ENCODE measurements at regions not wholly inside any gene's neighbourhood (a gene's known extent, or its start where the extent isn't known, plus 50 kb on each side); places are given as distances from the start of the nearest gene placed in this dataset.
A peak's percentile ranks its signal among the peaks of the same experiment; 100 is the strongest.

DNA sequence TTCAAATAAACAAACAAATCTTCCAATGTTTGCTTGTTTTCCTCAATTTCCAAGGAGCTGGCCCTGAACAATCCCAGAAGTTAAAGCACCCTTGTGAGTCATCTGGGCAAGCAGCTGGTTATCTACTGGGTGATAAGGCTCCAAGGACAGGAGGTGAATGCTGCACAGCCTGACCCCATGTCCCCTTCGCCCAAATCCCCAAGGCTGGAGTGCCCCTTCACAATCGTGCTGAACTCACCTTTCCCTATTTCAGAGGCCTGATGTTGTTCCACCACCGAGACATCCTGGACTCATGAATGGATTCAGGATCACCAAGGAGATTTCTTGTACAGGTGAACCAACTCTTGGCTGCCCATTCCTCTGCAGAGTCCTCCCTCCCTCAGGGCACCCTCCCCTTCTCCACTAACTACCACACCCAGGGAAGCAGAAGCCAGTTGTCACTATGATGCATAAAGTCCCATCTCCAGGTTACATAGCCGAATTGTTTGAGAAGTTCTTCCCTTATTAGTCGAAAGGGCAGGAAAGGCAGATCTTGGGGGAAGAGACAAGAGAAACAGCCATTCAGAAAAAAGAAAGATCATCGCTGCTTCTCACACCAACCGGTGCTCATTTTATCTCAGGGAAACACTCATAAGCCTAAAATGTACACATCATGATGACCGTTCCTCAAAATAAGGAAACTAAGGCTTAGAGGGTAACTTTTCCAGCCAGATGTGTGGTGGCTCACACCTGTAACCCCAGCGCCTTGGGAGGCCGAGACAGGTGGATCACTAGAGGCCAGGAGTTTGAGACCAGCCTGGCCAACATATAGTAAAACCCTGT, 138.8 kb upstream of the RREB1 start (continued):
- TF ChIP-seq, protein P1, sequence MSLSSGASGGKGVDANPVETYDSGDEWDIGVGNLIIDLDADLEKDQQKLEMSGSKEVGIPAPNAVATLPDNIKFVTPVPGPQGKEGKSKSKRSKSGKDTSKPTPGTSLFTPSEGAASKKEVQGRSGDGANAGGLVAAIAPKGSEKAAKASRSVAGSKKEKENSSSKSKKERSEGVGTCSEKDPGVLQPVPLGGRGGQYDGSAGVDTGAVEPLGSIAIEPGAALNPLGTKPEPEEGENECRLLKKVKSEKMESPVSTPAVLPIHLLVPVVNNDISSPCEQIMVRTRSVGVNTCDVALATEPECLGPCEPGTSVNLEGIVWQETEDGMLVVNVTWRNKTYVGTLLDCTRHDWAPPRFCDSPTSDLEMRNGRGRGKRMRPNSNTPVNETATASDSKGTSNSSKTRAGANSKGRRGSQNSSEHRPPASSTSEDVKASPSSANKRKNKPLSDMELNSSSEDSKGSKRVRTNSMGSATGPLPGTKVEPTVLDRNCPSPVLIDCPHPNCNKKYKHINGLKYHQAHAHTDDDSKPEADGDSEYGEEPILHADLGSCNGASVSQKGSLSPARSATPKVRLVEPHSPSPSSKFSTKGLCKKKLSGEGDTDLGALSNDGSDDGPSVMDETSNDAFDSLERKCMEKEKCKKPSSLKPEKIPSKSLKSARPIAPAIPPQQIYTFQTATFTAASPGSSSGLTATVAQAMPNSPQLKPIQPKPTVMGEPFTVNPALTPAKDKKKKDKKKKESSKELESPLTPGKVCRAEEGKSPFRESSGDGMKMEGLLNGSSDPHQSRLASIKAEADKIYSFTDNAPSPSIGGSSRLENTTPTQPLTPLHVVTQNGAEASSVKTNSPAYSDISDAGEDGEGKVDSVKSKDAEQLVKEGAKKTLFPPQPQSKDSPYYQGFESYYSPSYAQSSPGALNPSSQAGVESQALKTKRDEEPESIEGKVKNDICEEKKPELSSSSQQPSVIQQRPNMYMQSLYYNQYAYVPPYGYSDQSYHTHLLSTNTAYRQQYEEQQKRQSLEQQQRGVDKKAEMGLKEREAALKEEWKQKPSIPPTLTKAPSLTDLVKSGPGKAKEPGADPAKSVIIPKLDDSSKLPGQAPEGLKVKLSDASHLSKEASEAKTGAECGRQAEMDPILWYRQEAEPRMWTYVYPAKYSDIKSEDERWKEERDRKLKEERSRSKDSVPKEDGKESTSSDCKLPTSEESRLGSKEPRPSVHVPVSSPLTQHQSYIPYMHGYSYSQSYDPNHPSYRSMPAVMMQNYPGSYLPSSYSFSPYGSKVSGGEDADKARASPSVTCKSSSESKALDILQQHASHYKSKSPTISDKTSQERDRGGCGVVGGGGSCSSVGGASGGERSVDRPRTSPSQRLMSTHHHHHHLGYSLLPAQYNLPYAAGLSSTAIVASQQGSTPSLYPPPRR (CRISPR knock-in tag; IDR thresholded peaks at IDR 0.05; ENCODE audit: borderline replicate concordance), result 0 out of 2 replicates have a peak, but pooled peaks have one; percentile 74
- peak; percentile 59 for TF ChIP-seq NR2C1 (IDR thresholded peaks at IDR 0.05)
- TF ChIP-seq NR2C1 (tag; IDR thresholded peaks at IDR 0.05), result peak; percentile 72
- peak; percentile 93 for TF ChIP-seq CCNT2 (IDR thresholded peaks at IDR 0.05; ENCODE audit: borderline replicate concordance, extremely low read depth, insufficient read length, low read depth, low read length)
- peak; percentile 86 for TF ChIP-seq CTBP1 (IDR thresholded peaks at IDR 0.05; ENCODE audit: borderline replicate concordance)
- TF ChIP-seq, protein P2, sequence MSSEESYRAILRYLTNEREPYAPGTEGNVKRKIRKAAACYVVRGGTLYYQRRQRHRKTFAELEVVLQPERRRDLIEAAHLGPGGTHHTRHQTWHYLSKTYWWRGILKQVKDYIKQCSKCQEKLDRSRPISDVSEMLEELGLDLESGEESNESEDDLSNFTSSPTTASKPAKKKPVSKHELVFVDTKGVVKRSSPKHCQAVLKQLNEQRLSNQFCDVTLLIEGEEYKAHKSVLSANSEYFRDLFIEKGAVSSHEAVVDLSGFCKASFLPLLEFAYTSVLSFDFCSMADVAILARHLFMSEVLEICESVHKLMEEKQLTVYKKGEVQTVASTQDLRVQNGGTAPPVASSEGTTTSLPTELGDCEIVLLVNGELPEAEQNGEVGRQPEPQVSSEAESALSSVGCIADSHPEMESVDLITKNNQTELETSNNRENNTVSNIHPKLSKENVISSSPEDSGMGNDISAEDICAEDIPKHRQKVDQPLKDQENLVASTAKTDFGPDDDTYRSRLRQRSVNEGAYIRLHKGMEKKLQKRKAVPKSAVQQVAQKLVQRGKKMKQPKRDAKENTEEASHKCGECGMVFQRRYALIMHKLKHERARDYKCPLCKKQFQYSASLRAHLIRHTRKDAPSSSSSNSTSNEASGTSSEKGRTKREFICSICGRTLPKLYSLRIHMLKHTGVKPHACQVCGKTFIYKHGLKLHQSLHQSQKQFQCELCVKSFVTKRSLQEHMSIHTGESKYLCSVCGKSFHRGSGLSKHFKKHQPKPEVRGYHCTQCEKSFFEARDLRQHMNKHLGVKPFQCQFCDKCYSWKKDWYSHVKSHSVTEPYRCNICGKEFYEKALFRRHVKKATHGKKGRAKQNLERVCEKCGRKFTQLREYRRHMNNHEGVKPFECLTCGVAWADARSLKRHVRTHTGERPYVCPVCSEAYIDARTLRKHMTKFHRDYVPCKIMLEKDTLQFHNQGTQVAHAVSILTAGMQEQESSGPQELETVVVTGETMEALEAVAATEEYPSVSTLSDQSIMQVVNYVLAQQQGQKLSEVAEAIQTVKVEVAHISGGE (CRISPR knock-in tag; IDR thresholded peaks at IDR 0.05), result peak in 1 of 3 experiments; percentile 67; a peak in 2 of 6 replicates
- TF ChIP-seq PYGO2 (tag; IDR thresholded peaks at IDR 0.05), result no peak
- TF ChIP-seq, protein P3, sequence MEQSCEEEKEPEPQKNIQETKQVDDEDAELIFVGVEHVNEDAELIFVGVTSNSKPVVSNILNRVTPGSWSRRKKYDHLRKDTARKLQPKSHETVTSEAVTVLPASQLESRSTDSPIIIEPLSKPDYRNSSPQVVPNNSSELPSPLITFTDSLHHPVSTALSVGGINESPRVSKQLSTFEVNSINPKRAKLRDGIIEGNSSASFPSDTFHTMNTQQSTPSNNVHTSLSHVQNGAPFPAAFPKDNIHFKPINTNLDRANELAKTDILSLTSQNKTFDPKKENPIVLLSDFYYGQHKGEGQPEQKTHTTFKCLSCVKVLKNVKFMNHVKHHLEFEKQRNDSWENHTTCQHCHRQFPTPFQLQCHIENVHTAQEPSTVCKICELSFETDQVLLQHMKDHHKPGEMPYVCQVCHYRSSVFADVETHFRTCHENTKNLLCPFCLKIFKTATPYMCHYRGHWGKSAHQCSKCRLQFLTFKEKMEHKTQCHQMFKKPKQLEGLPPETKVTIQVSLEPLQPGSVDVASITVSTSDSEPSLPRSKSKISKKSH (CRISPR knock-in tag; IDR thresholded peaks at IDR 0.05), result no peak
- TF ChIP-seq, protein P4, sequence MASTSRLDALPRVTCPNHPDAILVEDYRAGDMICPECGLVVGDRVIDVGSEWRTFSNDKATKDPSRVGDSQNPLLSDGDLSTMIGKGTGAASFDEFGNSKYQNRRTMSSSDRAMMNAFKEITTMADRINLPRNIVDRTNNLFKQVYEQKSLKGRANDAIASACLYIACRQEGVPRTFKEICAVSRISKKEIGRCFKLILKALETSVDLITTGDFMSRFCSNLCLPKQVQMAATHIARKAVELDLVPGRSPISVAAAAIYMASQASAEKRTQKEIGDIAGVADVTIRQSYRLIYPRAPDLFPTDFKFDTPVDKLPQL (IDR thresholded peaks at IDR 0.05; ENCODE audit: extremely low read depth, insufficient read length), result no peak
- TF ChIP-seq TRIM28 (IDR thresholded peaks at IDR 0.05), result 0 out of 2 replicates have a peak, but pooled peaks have one; percentile 51
- TF ChIP-seq PML (IDR thresholded peaks at IDR 0.05; ENCODE audit: low read length), result peak; percentile 64; the same call in 1 of the 2 replicates
- no peak for TF ChIP-seq NCOA2 (IDR thresholded peaks at IDR 0.05; ENCODE audit: partially characterized antibody in 2 of 2)
- TF ChIP-seq MYC (IDR thresholded peaks at IDR 0.05; ENCODE audit: low read depth, low read length), result peak; percentile 31; the same call in 1 of the 2 replicates
- no peak for TF ChIP-seq MYC (CRISPR knock-in tag; IDR thresholded peaks at IDR 0.05; ENCODE audit: borderline replicate concordance, low read depth)
- TF ChIP-seq HIVEP1 (CRISPR knock-in tag; IDR thresholded peaks at IDR 0.05), result no peak
- 0 out of 4 replicates have a peak, but pooled peaks of 1 of the 2 experiments have one; percentile 4 for TF ChIP-seq ARNT (IDR thresholded peaks at IDR 0.05)

Measured in K562 (cell line).